Activated T-cell treated with anti-CD3 and anti-CD28 coated beads for 48 hours (primary cell): ENCODE measurements at regions not wholly inside any gene's neighbourhood (a gene's known extent, or its start where the extent isn't known, plus 50 kb on each side); places are given as distances from the start of the nearest gene placed in this dataset.

Source experiments
- DNase-seq: peaks from one replicate; pipeline ENCODE4 v3.0.0-alpha.2; 2020; ENCODE audit warnings: low read depth

DNA sequence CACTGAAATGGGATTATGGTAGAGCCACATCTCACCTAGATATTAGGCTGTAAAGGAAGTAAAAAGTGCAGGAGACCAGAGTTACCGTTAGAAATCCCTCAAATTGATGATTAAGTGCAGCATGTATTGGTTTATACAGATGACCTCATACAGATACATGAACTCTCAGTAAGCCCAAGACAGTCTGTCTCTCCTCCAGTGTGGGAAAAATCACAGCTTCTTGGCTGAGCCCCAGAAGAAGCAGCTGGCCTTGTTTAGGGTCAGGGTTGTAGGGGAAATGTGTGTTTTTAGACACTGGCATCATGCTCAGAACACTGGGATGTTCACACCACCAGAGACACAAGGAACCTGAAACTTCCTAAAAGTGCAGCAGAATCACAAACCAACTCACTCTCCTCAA, 135.9 kb downstream of the KATNIP start:
- no peak for DNase-seq

DNA sequence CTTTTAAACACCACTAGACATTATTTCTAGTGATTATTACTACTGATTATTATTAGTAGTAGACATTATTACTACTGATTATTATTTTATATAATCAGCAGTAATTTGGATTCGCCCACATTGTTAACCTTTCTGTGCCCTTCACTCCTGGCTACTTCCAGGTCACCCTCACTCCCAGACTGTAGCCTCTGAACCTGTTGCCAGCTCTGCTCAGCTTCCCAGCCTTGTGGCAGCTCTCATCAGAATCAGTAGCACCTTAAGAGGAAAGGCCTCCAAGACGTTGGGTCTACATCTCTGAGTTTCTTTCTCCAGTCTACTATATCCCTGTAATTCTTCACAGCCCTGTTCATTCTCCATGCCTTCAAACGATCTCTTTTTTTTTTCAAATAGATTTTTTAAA, 137.0 kb downstream of the KATNIP start:
- DNase-seq = no peak

DNA sequence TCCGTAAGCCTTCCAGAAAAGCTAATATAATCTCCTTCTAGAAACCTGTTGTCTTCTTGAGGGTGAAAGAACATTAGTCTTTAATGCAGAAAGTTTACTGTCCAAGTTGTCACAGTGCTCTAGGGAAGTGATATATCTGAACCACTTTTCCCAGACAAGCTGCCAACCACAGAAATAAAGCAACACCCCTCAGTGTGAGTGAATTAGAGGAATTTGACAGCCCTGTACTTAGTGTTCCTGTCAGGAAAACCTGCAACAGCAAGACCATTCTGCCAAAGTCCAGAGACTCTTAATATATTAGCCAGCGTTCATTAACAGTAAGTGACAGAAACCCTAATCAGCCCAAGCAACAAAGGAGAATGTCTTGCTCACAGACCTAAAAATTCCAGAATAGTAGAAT, 137.7 kb downstream of the KATNIP start:
- DNase-seq = no peak

DNA sequence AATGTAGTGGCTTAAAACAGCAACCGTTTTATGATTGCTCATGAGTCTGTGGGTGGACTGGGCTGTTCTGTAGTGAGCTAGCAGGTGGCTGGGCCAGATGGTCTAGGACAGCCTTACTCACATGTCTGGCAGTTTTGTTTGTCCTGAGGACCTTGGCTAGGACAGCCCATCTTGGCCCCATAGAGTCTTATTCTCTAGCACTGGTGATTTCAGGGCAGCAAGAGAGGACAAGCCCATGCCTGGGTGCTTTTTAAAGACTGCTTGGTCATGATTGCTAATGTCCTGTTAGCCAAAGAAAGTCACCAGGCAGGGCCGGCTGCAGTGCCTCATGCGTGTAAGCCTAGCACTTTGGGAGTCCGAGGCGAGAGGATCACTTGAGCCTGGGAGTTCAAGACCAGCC, 139.8 kb downstream of the KATNIP start:
- no peak for DNase-seq

DNA sequence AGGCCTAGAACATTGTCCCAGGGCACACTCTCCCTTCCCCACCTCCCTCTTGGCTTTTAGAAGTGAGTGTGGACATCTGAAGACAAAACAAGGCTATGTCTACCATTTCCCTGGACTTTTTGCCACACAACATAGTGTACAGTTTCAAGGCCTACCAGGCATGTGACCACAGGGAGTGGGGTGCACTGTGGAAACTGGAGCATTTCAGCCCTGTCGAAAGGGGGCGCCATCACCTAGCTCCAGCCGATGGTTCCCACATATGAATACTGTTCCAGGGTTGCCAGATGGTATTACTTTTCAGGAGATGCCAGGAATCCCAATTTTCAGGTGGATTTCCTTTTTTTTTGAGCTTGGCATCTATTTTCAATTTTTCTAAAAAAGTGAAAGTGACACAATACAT, 140.7 kb downstream of the KATNIP start:
- peak; percentile 4 for DNase-seq

DNA sequence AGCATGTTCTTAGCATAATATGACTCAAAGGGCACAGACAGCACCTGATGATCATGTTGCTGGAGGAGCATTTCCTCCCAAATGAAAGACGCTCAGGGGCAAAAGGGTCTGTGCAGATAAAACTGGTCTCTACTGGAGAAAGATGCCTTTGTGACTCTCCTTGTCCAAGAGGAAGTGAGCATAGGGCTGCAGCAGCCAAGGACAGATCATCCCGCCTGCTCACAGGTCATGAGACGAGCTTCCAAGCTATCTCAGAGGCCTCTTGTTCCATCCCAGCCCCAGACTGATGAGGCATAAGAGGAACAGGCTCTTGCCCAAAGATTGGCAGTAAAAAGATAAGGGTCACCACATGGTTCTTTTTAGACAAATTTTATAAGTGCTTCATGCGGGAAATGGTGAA, 141.8 kb downstream of the KATNIP start:
- DNase-seq = no peak

DNA sequence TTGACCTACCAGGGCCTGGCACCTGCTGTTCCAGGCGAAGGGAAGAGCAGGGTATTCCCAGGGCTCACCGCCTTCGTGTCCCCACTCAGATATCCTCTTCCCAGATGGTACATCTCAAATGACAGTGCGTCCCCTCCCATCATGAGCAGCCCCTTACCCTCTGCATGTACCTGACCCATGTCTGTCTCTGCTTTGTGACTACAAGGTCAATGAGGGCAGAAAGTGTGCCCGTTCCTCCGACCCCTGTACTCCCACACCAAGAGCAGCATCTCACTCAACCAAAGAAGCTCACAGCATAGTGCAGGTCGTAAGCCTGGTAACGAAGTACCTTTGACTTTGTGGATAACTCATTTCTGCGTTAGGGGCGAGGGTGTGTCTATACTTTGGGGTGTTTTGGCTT, 142.6 kb downstream of the KATNIP start:
- DNase-seq = no peak

DNA sequence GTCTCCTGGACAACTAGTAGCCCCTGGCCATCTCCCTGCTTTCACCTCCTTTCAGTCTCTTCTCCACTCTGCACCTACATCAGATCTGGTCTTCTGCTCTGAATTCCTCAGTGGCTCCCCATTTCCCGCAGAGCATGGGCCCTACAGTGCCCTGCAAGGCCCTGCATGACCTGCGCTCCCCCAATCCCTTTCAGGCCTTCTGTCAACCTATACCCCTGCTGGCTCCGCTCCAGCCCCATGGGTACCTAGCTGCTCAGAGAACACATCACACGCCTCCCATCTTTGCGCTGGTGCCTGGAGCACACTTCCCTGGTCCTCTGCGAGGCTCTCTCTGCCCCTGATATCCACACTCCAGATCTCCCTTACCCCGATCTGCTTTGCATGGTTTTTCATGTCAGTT, 145.2 kb downstream of the KATNIP start:
- no peak for DNase-seq

DNA sequence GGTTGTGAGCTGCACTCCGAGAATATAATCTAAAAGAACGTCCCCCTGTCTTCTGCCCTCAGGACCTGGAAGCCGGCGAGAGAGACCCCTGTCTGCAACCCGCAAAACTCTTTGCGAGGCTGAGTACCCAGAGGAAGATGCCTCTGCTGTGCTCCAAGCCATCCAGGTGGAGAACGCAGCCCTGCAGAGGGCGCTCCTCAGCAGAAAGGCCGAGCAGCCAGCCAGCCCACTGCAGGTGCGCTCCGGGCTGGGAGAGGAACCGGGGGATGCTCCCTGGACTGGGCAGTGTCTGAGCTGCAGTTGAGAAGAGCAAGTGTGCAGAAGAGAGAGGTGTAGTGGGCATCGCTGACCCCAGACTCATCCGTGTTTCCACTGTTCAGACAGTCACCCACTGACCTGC, 148.3 kb downstream of the KATNIP start:
- no peak for DNase-seq

DNA sequence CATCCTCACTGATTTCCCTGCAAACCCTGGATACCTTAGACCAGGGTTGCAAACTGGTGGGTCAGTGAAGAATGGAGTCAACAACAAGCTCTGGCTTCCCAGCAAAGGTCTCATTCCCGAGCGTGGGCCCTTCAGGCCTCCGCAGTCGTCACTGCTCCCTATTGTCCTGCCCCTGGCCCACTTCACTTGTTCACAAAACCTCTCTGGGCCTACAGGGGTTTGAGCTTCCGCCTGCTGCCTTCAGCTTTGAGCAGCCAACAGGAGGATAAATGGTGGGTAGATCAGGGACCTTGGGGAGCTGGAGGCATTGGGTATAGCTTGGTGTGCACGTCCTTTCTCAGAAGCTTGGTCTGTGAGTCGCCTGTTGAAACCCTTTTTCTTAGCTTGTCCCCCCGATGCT, 148.8 kb downstream of the KATNIP start:
- no peak for DNase-seq

DNA sequence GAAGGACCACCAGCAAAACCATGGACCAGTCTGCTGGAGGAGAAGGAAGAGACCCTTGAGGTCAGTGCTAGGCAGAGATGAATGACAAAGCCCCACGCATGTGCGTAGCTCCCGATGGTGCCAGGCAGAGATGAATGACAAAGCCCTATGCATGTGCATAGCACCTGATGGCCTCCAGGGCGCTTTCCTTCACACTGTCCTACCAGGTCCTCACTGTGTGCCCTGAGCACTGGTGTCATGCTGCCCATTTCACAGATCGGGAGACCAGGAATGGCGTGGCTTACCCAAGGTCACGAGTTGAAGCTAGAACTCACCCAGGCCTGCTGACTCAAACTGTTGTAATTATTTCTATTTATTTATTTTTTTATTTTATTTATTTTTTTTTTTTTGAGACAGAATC, 149.6 kb downstream of the KATNIP start:
- DNase-seq = no peak

DNA sequence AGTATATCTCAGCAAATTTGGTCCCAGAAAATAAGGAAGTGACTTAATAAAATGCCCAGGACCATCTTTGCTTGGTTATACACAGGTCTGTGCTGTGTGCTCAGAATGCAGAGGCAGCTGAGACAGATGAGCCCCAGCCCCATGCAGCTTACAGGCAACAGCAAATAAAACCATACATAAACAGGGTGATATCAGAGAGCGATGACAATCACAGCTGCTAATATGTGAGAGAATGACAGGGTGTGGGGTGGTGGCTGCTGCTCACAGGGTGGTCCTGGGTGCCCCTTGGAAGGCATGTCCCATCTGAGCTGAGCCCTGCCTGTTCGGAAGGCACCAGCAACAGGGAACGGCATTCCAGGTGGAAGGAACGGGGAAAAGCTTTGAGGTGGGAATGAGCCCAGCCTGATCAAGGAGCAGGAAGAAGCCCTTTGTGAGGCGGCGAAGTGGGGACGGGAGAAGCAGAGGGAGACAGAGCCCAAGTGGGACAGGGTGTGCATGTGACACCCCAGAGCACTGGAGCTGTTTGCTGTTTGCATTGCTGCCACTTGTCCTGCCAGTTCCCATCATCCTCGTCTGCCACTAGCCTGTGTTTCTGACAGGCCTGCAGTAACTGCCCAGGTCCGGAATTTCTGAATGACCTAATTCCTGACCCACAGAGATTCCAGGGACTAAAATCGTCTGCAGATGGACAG, 150.5 kb downstream of the KATNIP start:
- DNase-seq = no peak

DNA sequence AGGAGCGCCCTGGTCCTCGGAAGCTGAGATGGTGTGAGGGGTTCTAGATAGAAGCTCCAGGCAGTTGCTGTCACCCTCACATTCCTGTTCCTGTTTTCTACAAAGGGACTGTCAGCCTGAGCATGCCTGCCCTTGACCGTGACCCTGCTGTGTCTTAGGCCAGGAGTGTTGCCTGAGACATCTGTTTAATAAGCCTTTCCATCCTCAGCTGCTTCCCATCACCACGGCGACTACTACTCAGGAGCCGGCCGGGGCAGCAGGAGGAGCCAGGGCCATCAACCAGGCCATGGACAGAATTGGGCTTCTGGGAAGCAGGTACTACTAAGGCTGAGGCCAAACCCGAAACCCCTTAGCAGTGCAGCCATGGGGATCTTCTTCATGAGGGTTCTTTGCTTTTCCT, 151.4 kb downstream of the KATNIP start:
- DNase-seq = no peak

DNA sequence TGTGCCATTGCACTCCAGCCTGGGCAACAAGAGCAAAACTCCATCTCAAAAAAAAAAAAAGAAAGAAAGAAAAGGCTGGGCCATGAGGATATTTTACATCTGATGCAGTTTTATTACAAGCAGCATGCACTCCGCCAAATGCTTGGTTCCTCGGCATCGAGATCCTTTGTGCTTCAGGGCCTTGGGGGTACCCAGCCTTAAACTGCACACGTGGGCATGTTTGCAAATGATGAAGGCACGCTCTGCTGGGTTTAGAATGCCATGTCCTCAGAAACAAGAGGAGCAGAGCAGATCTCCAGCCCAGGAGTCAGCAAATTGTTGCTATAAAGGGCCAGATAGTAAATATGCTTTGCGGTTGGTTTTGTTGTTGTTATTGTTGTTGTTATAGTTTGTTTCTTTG, 153.2 kb downstream of the KATNIP start:
- DNase-seq = no peak

DNA sequence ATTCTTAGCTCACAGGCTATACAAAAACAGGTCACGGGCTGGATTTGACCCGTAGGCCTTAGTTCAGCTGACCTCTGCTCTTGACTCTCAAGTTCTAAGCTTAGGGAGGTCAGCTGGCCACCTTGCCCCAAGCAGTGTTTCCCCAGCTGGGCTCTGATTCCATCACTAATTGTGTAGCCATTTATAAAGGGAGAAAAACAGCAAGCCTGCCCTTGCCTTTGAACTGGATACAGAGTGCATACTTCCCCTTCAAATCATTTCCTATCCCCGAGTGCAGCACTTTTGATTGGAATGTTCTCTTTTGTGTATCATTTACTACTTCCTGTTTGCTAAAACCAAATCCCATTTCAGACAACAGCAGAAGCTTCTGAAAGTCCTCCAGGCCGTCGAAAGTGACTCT, 153.6 kb downstream of the KATNIP start:
- no peak for DNase-seq

DNA sequence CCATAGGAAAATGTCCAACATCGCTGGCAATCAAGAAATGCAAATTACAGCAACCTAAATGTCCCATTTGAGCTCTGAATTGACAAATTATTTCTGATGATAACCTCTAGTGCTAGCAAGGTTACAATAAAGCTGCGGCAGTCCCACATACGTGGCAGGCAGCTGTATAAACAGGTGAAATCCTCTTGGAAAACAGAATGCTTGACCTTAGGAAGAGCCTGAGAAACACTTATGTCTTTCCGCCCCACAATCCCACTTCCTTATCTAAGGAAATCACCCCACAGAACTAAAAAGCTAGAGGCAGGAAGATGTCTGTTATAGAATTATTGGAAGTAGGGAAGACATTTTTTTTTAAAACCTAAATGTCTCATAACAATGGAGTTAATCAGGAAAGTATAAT, 154.3 kb downstream of the KATNIP start:
- DNase-seq = no peak

DNA sequence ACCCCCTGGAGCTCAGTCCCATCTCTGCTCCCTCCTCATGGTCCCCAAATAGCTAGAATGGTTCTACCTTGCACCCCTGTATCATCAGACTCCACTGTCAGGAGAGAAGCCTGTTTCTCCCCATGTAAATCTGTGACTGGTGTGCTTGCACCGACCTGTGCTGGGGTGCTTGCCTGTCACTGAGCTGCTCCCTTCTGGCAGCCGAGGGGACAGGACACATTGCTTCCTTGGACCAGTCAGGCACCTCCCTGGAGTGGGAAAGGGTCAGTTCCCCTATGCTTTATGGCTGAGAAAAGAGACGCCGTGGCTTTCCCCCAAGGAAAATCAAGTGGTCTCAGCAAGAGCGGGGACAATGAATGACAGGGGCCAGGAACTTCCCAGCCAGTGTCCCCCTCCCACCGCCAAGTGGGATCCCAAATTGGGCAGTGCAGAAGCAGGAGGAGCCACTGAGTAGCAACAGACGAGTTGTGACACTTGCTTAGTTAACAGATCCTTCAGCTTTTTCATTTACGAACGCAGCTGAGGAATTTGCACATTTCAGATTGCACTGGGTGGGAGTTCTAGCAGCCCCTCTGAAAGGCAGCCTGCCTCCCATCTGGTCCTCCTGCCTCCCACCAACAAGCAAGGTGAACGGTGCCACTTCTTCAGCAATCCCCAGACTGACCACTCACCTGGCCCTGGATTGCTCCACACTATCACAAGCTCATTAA, 156.4 kb downstream of the KATNIP start:
- DNase-seq = no peak

DNA sequence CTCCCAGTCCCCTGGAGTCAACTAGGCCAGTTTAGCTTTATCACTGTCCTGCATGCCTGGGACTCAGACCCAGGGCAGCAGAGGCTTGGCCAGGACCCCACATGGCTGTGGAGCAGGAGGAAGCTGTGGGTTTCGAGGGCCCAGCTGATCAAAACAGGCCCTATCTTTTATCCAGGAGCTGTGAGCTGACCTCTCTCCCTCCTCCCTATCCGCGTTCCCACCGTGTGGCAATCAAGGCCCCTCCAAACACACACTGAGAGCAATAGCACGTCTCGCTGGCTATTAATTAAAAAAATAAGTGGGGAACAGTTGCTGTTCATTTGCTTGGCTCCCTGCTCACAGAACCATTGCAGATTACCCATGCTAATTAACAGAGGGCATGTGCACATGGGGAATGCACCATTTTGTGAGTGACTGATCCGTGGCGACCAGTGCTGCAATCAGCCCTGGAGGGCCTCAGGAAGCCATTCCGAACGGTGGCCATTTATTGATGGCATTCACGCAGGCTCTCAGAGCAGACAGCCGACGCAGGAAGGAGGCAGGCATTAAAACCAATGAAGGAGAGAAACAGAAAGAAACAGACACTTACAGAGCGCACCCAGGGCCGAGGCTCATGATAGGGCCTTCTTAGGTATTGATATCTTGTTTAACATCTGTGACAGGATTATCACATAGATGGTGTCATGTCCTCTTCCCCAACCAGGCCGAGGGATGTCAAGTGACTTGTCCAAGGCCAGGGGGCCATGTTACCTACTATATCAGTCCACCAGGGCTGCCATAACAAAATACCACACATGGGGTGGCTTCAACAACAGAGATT, 157.1 kb downstream of the KATNIP start:
- no peak for DNase-seq

DNA sequence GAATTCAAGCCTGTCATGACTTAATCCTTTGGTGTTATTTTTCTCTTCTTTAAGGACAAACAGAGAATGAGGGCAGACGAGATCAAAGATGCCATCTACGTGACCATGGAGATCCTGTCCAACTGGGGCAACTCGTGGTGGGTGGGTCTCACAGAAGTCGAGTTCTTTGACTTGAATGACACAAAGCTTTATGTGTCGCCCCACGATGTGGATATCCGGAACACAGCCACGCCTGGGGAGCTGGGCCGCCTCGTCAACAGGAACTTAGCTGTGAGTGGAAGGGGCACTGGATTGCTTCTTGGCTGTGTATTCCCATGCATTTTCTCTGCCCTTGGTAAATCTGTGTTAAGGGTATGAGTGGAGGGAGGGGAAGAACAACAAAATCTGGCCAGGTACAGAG, 158.7 kb downstream of the KATNIP start:
- DNase-seq = no peak

DNA sequence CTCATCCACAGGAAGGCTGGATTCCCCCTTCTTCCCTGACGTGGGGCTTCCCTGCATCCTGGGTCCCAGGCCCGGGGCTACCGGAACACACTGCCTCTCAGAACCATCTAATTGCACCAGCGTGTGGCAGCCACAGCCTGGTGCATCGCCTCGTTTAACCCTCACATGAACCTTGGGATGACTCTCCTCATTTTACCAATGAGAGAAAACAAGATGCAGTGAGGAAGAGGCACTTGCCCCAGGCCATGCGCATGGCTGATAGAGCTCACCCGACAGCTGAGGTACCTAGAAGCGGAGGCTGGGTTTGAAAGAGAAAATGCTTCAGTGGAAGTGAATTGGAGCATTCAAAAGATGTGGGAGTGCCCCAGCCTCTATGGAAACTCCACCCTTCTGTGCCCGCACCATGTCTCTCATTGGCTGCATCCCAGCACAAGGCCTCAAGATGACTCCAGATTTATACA, 162.3 kb downstream of the KATNIP start:
- DNase-seq = no peak

DNA sequence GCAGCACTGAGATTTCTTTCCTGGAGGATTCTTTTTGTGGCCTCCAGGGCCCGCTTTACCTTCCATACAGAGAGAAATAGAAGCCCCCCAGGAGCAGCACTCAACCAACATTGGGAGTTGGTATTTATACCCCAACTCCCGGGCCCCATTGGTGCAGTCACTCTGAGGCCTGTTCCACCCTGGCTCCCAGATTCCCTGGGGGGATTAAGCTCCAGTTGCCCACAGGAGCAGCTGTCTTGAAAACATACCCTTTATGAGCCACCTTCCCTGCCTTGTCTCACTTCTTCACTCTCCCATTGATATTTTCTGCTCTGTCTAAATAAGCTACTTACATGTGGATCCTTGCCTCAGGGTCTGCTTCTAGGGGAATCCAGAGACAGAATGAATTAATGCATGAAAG, 167.8 kb downstream of the KATNIP start:
- DNase-seq = no peak

DNA sequence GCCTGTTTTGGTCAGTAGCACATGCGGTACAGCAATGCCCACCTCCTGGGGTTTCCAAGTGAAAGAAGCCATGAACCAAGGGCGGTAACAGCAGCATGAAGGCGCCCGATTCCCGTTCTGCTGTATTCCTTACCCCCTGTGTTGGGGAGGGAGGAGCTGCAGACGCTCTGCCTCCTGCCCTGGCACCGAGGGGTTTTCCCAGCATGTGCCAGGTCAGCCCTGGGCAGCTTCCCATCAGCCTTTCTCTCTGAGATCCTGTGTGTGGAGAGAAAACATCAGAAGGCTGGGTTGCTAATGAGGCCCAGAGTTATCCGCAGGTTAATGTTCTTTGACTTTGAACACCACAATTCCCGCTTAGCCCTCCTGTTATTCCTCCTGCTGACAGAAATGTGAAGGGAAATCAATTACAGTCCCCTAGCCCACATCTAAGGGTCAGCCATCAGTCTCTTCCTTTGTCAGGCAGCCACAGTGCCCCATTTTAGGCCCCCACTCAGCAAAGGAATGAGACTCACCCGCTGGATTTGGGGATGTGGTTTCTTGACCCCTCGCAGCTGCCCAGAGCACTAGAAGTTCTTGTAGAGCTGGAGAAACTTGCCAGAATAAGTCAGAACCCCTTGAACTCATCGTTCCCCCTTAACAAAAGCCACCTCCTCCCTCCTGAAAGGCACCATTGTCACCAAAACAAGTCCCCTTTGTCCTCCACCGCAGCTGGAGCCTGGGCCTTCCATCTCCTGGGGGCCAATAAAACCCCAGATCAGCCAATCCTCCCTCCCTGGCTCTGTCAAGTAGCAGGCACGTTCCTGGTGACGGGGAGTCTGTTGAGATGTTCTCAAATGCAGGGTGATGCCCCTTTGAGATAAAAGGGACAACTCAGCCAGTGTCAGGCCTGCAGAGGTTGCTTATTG, 168.5 kb downstream of the KATNIP start:
- no peak for DNase-seq
